HL-60 (cell line): ENCODE measurements at regions not wholly inside any gene's neighbourhood (a gene's known extent, or its start where the extent isn't known, plus 50 kb on each side); places are given as distances from the start of the nearest gene placed in this dataset.

Experiments used
- CTCF ChIP-seq: IDR thresholded peaks from one replicate; pipeline ENCODE4 v1.5.1; 2011; ENCODE audit warnings: low read length, control low read depth, inconsistent platforms; ENCODE audit not compliant: insufficient read depth
- POLR2AphosphoS5 ChIP-seq: IDR thresholded peaks from 2 replicates; pipeline ENCODE4 v1.6.1; 2012; ENCODE audit warnings: low read depth

GRCh38 chr7:52473756-52474155 lies 561.7 kb upstream of the POM121L12 start:
- TF ChIP-seq CTCF (no peak), POLR2AphosphoS5 (no peak)
